Effector memory CD4-positive, alpha-beta T cell (primary cell): ENCODE measurements at regions not wholly inside any gene's neighbourhood (a gene's known extent, or its start where the extent isn't known, plus 50 kb on each side); places are given as distances from the start of the nearest gene placed in this dataset.
"Not testable (repeated sequence)": the region's sequence is repeated elsewhere in the genome, so short reads cannot be mapped to it uniquely, and the experiment has no call there.

ENCODE experiments used
- DNase-seq, 3 donors: peaks; one replicate each; pipeline ENCODE4 v3.0.0-alpha.2; 2020
- H3K27ac ChIP-seq: 2 replicates; pipeline ENCODE4 v1.7.0; 2013; ENCODE audit warnings: mild to moderate bottlenecking, low read length, moderate library complexity; ENCODE audit not compliant: insufficient read depth, poor library complexity, severe bottlenecking
- H3K27me3 ChIP-seq: replicated peaks from 2 replicates; pipeline ENCODE4 v1.7.0; 2013; ENCODE audit warnings: mild to moderate bottlenecking, low read length; ENCODE audit not compliant: insufficient read depth, control insufficient read depth, poor library complexity, severe bottlenecking
- H3K36me3 ChIP-seq: 2 replicates; pipeline ENCODE4 v1.7.0; 2013; ENCODE audit warnings: mild to moderate bottlenecking, low read length, moderate library complexity; ENCODE audit not compliant: control insufficient read depth, insufficient read depth
- H3K4me1 ChIP-seq: 2 replicates; pipeline ENCODE4 v1.7.0; 2013; ENCODE audit warnings: low read length, mild to moderate bottlenecking; ENCODE audit not compliant: control insufficient read depth, insufficient read depth, poor library complexity, severe bottlenecking
- H3K4me3 ChIP-seq: 2 replicates; pipeline ENCODE4 v1.7.0; 2013; ENCODE audit warnings: low read length, low read depth, mild to moderate bottlenecking; ENCODE audit not compliant: insufficient read depth, poor library complexity, severe bottlenecking
- H3K9me3 ChIP-seq: 2 replicates; pipeline ENCODE4 v1.7.0; 2013; ENCODE audit warnings: mild to moderate bottlenecking, low read length, moderate library complexity; ENCODE audit not compliant: control insufficient read depth

DNA sequence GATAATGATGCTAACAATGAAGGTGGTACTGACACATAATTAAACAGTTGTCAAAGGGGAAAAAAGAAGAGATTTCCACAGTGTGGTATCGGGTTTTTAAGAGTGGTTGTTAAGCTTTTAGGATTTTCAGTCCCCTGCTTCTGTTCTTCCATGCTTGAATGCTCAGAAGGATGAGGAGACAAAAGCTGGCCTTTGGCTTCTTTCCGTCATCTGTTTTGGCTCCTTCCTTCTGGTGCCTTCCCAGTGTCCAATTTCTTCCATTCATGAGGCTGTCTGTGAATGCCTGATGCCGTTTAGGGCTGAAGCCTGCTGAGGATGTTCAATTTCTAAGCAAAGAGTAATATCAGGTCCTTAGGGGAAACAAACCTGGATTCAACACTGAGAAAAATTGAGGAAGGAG lies 179.6 kb upstream of the GLRA1 start:
- no peak for DNase-seq
- Histone ChIP-seq H3K36me3 (no peaks in the 10 kb centered on the region), H3K9me3 (no peaks in the 10 kb centered on the region), H3K27me3 (no peaks in the 10 kb centered on the region), H3K4me1 (no peaks in the 10 kb centered on the region), H3K4me3 (no peak overlapping the region), H3K27ac (no peak overlapping the region)

- DNase-seq, H3K9me3 ChIP-seq, H3K27me3 ChIP-seq, H3K4me1 ChIP-seq, H3K4me3 ChIP-seq, H3K36me3 ChIP-seq, H3K27ac ChIP-seq: not testable (repeated sequence)
These were observed 178.3 kb upstream of the GLRA1 start for GRCh38 chr5:152102908-152103307.

DNA sequence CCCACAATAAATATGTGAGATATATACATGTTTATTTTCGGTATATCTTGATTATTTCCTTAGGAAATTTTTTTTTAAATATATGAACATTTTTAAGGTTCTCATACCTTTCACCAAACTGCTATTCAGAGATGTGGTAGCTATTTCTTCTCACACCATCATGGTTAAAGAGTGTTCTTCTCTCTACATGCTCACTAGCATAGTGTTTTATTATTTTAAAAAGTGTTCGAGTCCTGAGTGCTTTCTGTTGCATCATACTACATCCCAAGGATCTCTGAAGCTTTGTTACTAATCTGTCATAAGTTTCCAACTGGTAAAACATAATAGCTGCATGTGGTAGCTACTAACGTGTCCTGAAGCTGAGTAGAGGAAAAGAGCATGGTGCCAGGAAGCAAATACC lies 177.4 kb upstream of the GLRA1 start:
- Histone ChIP-seq H3K4me3 (no peak overlapping the region), H3K36me3 (no peaks in the 10 kb centered on the region), H3K27me3 (no peaks in the 10 kb centered on the region), H3K9me3 (no peaks in the 10 kb centered on the region), H3K27ac (no peak overlapping the region), H3K4me1 (peaks cover 2% of the 10 kb centered on the region)
- DNase-seq = no peak

DNA sequence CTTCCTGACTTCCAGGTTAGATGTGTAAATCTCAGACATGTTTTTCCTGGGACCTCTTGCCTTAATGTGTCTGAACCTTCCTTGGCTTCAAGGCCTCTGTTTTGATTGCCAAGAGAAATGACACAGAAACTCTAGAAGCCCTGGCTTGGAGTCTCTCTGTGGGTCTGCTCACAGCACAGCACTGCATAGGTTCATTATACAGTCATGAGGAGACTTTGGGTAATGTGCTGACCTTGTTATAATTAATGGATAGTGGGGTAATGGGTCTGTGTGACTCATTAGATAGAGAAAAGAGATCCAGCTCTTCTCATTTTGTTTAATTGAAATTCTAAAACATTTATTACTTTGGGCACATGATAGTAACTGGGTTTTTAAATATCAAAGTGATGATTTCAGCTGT lies 175.8 kb upstream of the GLRA1 start:
- Histone ChIP-seq H3K4me1 (peaks cover 4% of the 10 kb centered on the region), H3K9me3 (no peaks in the 10 kb centered on the region), H3K4me3 (no peak overlapping the region), H3K27me3 (no peaks in the 10 kb centered on the region), H3K27ac (no peak overlapping the region), H3K36me3 (no peaks in the 10 kb centered on the region)
- DNase-seq = no peak

- no peaks in the 10 kb centered on the region for H3K36me3 ChIP-seq
- no peak overlapping the region for H3K4me3 ChIP-seq
- no peaks in the 10 kb centered on the region for H3K9me3 ChIP-seq
- H3K27me3 ChIP-seq = no peaks in the 10 kb centered on the region
- H3K27ac ChIP-seq = no peak overlapping the region
- H3K4me1 ChIP-seq = peaks cover 4% of the 10 kb centered on the region
- DNase-seq = no peak
These were observed 172.5 kb upstream of the GLRA1 start for GRCh38 chr5:152097128-152097527.

- DNase-seq = no peak
- Histone ChIP-seq H3K9me3 (no peaks in the 10 kb centered on the region), H3K27me3 (no peaks in the 10 kb centered on the region), H3K36me3 (no peaks in the 10 kb centered on the region), H3K4me1 (peaks cover 4% of the 10 kb centered on the region), H3K27ac (no peak overlapping the region), H3K4me3 (no peak overlapping the region)
These were observed 170.1 kb upstream of the GLRA1 start for GRCh38 chr5:152094716-152095115.

DNA sequence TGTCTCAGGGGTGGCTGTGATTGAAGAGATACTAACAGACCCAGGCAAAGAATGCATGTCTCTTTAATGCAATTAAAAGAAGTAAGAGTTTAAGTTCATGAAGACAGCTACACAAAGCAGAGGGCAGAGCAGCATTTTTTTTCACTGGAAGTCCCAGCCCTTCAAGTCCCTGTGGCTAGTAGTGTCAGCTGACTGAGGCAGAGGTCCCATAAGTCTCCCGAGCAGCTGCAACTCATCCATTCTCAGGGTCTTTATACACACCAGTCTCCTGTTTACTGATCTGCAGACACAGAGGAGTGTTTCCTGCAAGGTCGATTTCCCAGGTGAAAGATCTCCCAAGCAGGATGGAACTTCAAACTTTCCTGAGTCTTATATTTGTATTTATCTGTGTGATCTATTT lies 169.4 kb upstream of the GLRA1 start:
- Histone ChIP-seq H3K36me3 (no peaks in the 10 kb centered on the region), H3K4me3 (no peak overlapping the region), H3K27ac (no peak overlapping the region), H3K4me1 (peaks cover 4% of the 10 kb centered on the region), H3K27me3 (no peaks in the 10 kb centered on the region), H3K9me3 (no peaks in the 10 kb centered on the region)
- no peak for DNase-seq

DNA sequence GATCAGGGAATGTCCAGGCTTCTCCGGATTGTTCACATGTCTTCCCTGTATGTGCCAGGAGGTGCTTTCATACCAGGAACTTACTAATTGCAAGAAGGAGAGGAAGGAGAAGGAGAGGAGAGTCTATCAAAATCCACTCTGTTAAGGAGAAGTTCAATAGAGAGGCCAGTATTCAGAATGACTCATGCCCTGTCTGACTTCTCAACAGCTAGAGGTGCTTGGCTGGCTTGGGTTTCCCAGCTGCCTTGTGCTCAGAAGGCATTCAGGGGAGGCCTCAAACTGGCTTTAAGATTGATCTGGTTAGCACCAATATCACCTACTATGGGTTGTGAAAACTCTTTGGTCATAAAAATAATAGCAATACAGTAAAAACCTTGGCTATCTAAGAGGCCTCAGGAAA lies 167.9 kb upstream of the GLRA1 start:
- no peak for DNase-seq

GRCh38 chr5:152089644-152090043 lies 165.0 kb upstream of the GLRA1 start:
- H3K9me3 ChIP-seq = no peaks in the 10 kb centered on the region
- no peaks in the 10 kb centered on the region for H3K27me3 ChIP-seq
- H3K36me3 ChIP-seq = no peaks in the 10 kb centered on the region
- DNase-seq = no peak
- no peak overlapping the region for H3K27ac ChIP-seq
- H3K4me3 ChIP-seq = no peak overlapping the region
- H3K4me1 ChIP-seq = no peaks in the 10 kb centered on the region

More for the DNA sequence above, 167.9 kb upstream of the GLRA1 start:
- H3K27ac ChIP-seq = no peak overlapping the region
- H3K36me3 ChIP-seq = no peaks in the 10 kb centered on the region
- H3K4me3 ChIP-seq = no peak overlapping the region
- H3K9me3 ChIP-seq = no peaks in the 10 kb centered on the region
- H3K4me1 ChIP-seq = peaks cover 4% of the 10 kb centered on the region
- no peaks in the 10 kb centered on the region for H3K27me3 ChIP-seq

GRCh38 chr5:152086668-152087067 lies 162.0 kb upstream of the GLRA1 start:
- H3K27ac ChIP-seq = no peak overlapping the region
- H3K9me3 ChIP-seq = no peaks in the 10 kb centered on the region
- H3K27me3 ChIP-seq = no peaks in the 10 kb centered on the region
- no peaks in the 10 kb centered on the region for H3K36me3 ChIP-seq
- DNase-seq = no peak
- H3K4me3 ChIP-seq = no peak overlapping the region
- no peaks in the 10 kb centered on the region for H3K4me1 ChIP-seq

GRCh38 chr5:152084476-152084875 lies 159.8 kb upstream of the GLRA1 start:
- no peaks in the 10 kb centered on the region for H3K27me3 ChIP-seq
- H3K4me1 ChIP-seq = no peaks in the 10 kb centered on the region
- no peaks in the 10 kb centered on the region for H3K36me3 ChIP-seq
- DNase-seq = no peak
- H3K9me3 ChIP-seq = no peaks in the 10 kb centered on the region
- no peak overlapping the region for H3K27ac ChIP-seq
- H3K4me3 ChIP-seq = no peak overlapping the region
